Loucy (cell line): ENCODE measurements at regions not wholly inside any gene's neighbourhood (a gene's known extent, or its start where the extent isn't known, plus 50 kb on each side); places are given as distances from the start of the nearest gene placed in this dataset.

Experiments used
- H2AFZ ChIP-seq: fragments of 200-600 bp; sonication (generic); 2 replicates; pipeline ENCODE4 v1.6.0; 2016; ENCODE audit warnings: antibody characterized with exemption, mild to moderate bottlenecking, low read length, moderate library complexity
- H3F3A ChIP-seq: fragments of 200-600 bp; 2 replicates; pipeline ENCODE4 v1.6.0; 2016; ENCODE audit warnings: antibody characterized with exemption, low read depth, mild to moderate bottlenecking
- H3K27me3 ChIP-seq: fragments of 200-600 bp; sonication (generic); 2 replicates; pipeline ENCODE4 v1.6.1; 2014; ENCODE audit warnings: low read length, mild to moderate bottlenecking; ENCODE audit not compliant: insufficient read depth, poor library complexity, severe bottlenecking
- H3K36me3 ChIP-seq: fragments of 200-600 bp; sonication (generic); 2 replicates; pipeline ENCODE4 v1.6.1; 2016; ENCODE audit warnings: low read length; ENCODE audit not compliant: insufficient read depth
- H3K4me1 ChIP-seq: fragments of 200-600 bp; sonication (generic); 2 replicates; pipeline ENCODE4 v1.5.1; 2014; ENCODE audit warnings: low read length, mild to moderate bottlenecking; ENCODE audit not compliant: insufficient read depth, poor library complexity, severe bottlenecking
- H3K4me2 ChIP-seq: fragments of 200-600 bp; sonication (generic); 2 replicates; pipeline ENCODE4 v1.6.0; 2014; ENCODE audit warnings: antibody characterized with exemption, low read length, low read depth, mild to moderate bottlenecking; ENCODE audit not compliant: poor library complexity, severe bottlenecking
- H3K4me3 ChIP-seq: fragments of 200-600 bp; sonication (generic); 2 replicates; pipeline ENCODE4 v1.5.1; 2014; ENCODE audit warnings: low read length, mild to moderate bottlenecking, mixed read lengths; ENCODE audit not compliant: poor library complexity, severe bottlenecking
- H3K79me2 ChIP-seq: fragments of 200-600 bp; sonication (generic); 2 replicates; pipeline ENCODE4 v1.6.1; 2014; ENCODE audit warnings: low read length; ENCODE audit not compliant: insufficient read depth
- H3K9ac ChIP-seq: fragments of 200-600 bp; sonication (generic); 2 replicates; pipeline ENCODE4 v1.6.0; 2014; ENCODE audit warnings: mild to moderate bottlenecking, low read depth, low read length, moderate library complexity; ENCODE audit not compliant: poor library complexity, severe bottlenecking
- H3K9me2 ChIP-seq: fragments of 200-600 bp; sonication (generic); replicated peaks from 2 replicates; pipeline ENCODE4 v1.6.1; 2016; ENCODE audit warnings: low read depth, low read length, mixed read lengths
- H3K9me3 ChIP-seq: fragments of 200-600 bp; sonication (generic); 2 replicates; pipeline ENCODE4 v1.6.1; 2014; ENCODE audit warnings: mild to moderate bottlenecking, antibody characterized with exemption, low read length, low read depth; ENCODE audit not compliant: insufficient read depth
- H4K20me1 ChIP-seq: fragments of 200-600 bp; sonication (generic); 2 replicates; pipeline ENCODE4 v1.6.0; 2014; ENCODE audit warnings: antibody characterized with exemption, low read length, mild to moderate bottlenecking; ENCODE audit not compliant: insufficient read depth, poor library complexity, severe bottlenecking
- CTCF ChIP-seq: fragments of 200-600 bp; sonication (generic); conservative IDR thresholded peaks from 2 replicates; pipeline ENCODE4 v1.5.1; 2014; ENCODE audit warnings: mild to moderate bottlenecking, antibody characterized with exemption, low read length
- EZH2phosphoT487 ChIP-seq: fragments of 200-600 bp; IDR thresholded peaks from 2 replicates; pipeline ENCODE4 v1.6.1; 2018; ENCODE audit warnings: antibody characterized with exemption, mild to moderate bottlenecking, moderate library complexity, borderline replicate concordance

GRCh38 chr5:125717209-125717608 lies 706.0 kb upstream of the GRAMD2B start:
- Histone ChIP-seq H2AFZ (no peak overlapping the region), H4K20me1 (no peaks in the 10 kb centered on the region), H3F3A (no peaks in the 10 kb centered on the region), H3K4me2 (no peak overlapping the region), H3K79me2 (no peaks in the 10 kb centered on the region), H3K4me1 (no peaks in the 10 kb centered on the region), H3K36me3 (no peaks in the 10 kb centered on the region), H3K9ac (no peak overlapping the region), H3K9me2 (no peaks in the 10 kb centered on the region), H3K9me3 (no peaks in the 10 kb centered on the region), H3K27me3 (no peaks in the 10 kb centered on the region), H3K4me3 (no peak overlapping the region)
- TF ChIP-seq EZH2phosphoT487 (no peak), CTCF (no peak)

GRCh38 chr5:125719681-125720347 lies 703.4 kb upstream of the GRAMD2B start:
- no peaks in the 10 kb centered on the region for H3K9me3 ChIP-seq
- H4K20me1 ChIP-seq, result no peaks in the 10 kb centered on the region
- no peaks in the 10 kb centered on the region for H3K36me3 ChIP-seq
- no peak overlapping the region for H3K4me2 ChIP-seq
- no peaks in the 10 kb centered on the region for H3K27me3 ChIP-seq
- no peaks in the 10 kb centered on the region for H3K79me2 ChIP-seq
- no peak overlapping the region for H2AFZ ChIP-seq
- H3K4me1 ChIP-seq, result no peaks in the 10 kb centered on the region
- H3K9ac ChIP-seq, result no peak overlapping the region
- TF ChIP-seq CTCF (no peak), EZH2phosphoT487 (no peak)
- no peak overlapping the region for H3K4me3 ChIP-seq
- no peaks in the 10 kb centered on the region for H3F3A ChIP-seq
- H3K9me2 ChIP-seq, result no peaks in the 10 kb centered on the region

- Histone ChIP-seq H3K79me2 (no peaks in the 10 kb centered on the region), H3K9me3 (no peaks in the 10 kb centered on the region), H3K9me2 (no peaks in the 10 kb centered on the region), H3K4me1 (no peaks in the 10 kb centered on the region), H3K27me3 (no peaks in the 10 kb centered on the region), H4K20me1 (no peaks in the 10 kb centered on the region), H3K9ac (no peak overlapping the region), H2AFZ (no peak overlapping the region), H3F3A (no peaks in the 10 kb centered on the region), H3K36me3 (no peaks in the 10 kb centered on the region), H3K4me2 (no peak overlapping the region), H3K4me3 (no peak overlapping the region)
- no peak for TF ChIP-seq EZH2phosphoT487
- TF ChIP-seq CTCF, result no peak
Observed at GRCh38 chr5:125720348-125720685, 702.9 kb upstream of the GRAMD2B start.
